ENCODE measurements at regions not wholly inside any gene's neighbourhood (a gene's known extent, or its start where the extent isn't known, plus 50 kb on each side); places are given as distances from the start of the nearest gene placed in this dataset.
"Not testable (repeated sequence)": the region's sequence is repeated elsewhere in the genome, so short reads cannot be mapped to it uniquely, and the experiment has no call there.

DNA sequence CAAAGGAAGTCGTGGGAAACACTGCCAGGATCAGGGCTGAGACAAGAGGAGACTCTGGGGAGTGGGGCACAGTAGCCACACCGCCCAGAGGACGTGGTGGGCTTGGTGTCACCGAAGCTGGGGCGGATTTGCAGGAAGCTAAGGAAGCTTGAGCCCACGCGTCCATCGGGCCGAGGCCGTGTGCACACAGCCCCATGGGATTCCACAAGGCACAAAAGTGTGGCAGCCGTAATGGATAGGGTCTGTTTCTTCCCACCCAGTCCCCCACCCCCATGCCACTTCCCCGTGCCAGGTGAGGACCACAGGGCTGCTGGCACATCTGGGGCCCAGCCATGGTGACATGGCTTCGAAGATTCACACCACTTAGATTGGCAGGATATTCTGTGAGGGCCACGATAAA is 153.2 kb upstream of the SPACA7 start:
- no peak for DNase-seq (ENCODE audit: low spot score)

DNA sequence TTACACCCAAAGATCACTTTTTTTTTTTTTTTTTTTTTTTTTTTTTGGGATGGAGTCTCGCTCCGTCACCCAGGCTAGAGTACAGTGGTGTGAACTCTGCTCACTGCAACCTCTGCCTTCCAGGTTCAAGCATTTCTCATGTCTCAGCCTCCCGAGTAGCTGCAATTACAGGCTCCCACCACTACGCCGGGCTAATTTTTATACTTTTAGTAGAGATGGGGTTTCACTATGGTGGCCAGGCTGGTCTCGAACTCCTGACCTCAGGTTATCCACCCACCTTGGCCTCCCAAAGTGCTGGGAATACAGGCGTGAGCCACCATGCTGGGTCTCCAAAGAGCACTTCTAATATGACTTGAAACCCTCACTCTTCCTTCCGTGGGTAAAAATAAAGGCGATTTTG is 152.2 kb upstream of the SPACA7 start:
- DNase-seq (ENCODE audit: low spot score) = not testable (repeated sequence)

DNA sequence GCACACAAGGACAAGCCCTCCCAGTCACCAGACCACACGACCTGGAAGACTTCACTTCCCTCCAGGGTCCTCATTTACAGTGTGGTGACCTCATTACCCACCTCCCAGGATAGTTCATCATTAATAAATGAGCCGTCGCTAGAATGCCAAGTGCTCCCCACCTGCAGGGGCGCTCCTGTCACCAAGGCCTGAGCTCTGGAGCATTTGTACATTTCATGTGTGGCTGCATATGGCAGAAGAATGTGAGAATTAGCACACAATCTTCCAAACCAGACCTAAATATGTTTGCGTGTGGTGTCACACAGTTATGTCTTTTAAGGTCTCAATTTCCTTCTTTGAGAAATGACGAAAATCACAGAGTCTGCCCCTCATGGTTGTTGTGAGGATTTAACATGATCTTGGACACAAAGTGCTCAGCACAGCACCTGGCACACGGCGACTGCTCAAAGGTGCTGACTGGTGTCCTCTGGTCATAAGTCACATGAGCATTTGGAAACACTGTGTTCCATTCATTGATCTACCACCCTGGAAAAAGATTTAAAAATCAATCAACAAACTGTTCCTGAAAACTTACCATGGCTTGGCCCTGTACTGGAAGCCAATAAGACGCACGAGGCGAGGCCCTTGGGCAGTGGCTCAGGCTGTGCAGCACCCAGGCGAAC is 150.6 kb upstream of the SPACA7 start:
- no peak for DNase-seq (ENCODE audit: low spot score)

DNA sequence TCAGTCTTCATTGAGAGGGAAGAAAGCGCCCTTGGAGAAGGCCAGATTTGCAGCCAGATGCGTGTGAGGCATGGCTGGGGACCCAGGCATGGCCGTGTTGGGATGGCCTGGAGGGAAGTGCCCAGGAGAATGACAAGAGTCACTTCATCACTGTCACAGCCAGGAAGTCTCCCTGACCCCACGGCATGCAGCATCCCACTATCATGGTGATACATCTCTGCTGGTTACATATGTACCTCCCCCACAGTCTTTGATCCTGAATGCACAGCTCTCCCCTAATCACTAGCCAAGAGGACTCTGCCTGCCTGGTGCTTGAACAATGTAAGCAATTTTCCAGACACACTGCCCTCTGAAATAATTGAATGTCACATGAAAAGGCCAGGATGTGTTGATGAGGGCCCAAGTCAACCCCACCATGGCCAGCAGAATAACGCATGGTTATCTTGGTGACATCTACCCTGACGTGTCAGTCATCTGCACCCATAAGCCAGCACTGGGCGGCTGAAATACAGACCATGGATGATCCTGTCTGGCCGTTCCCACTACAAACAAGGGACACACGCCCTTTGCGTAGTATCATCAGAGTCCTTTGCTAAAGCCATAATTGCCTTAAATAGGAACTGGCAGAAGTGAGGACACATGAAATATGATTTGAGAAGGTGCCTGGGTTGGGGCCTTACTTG is 149.7 kb upstream of the SPACA7 start:
- no peak for DNase-seq (ENCODE audit: low spot score)

DNA sequence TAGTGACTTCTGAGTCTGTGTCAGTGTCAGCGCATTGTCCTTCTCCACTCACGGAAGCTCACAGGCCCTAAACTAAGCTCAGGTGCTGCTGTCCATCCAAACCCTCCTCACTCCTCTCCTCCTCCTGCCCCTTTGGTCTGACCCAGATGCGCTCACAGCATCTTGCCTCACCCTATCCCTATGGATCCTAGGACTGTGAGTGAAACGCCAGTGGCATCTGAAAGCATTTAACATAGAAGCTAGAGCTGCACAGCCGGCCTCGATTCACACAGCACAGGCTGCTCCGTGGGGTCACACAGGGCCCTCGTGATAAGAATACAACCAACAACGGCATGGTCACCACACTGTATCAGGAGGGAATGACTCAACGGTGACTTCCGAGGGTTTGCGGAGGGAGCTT is 149.1 kb upstream of the SPACA7 start:
- no peak for DNase-seq (ENCODE audit: low spot score)

DNA sequence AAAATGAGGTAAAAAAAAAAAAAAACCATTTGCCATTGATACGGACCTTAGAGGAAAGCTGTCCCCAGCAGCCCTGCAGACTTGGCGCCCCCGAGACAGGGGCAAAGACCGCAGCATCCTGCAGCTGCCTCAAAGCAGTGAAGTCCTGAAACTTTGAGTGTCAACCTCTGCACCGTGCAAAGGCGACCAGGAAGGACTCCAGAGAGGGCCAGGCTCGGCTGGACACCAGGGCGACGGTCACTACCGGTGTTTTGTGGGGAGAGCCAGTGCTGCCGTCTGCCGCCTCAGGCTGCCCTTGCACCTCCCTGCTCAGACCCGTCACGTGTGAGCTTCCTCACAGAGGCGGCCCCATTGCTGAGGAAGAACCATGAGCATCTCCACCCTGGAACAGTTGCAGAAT is 146.7 kb upstream of the SPACA7 start:
- no peak for DNase-seq (ENCODE audit: low spot score)

DNA sequence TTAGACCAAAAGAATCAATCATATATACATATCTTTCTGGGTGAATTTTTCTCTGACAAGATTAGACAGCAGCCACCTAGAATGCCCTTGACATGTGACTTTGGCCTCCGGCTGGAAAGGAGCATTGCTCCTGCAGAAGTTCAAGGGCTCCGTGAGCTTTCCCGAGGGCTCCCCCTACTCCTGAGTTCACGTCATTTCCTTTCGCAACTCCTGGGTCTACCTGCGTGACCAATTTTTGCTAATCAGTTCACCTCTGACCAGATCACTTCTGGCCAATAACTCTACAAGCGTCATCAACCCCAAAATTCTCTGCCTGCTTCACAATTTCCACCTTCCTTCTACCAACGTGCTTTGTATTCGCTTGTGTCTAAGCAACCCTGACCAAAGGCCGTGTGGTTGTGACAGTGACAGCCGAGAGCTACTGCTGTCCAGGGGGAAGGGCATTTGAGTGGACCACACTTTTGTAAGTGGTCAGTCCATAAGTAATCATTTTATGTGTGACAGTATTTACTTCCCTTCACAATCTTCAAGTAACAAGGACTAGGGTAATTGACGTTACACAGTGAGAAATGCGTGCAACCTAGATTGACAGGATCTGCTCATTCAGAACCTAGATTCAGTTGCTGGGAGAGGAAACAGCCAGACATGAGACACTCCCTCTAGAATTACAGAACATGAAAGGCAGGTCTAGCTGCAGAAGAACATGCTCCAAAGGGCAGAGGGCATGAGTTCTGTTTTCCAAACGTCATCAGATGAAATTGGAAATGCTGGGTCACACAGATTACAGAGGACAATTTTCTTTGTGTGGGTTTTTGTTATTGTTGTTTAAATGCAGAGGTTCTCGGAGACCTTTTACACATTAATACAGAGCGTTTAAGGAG is 145.9 kb upstream of the SPACA7 start:
- DNase-seq (ENCODE audit: low spot score) = no peak

DNA sequence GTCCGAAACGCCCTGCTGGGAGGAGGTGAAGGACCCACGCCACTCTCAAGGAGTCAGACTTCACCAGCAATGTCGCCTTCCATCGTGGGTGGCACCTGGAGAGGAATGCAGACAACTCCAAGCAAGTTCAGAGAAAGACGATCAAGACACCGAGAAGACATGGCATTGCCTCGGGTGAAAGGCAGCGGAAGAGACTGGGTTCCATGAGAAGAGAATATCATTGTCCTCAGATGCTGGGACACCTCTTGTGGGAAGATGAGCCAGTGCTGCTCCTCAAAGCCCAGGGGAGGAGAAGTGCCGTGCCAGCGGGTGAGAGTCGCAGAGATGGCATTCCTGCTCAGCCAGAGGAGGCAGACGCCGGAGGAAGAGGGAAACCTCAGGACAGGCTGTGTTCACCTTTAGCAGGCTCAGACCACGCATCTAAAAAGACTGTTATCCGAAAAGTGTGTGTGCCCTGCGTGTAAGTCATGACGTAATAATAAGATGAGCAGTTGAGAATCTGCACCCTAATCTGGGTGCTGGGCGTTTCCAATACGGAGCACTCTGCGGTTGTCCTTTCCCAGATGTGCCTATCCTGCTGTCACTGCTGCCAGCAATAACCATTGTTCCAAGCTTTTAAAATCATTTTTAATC is 144.6 kb upstream of the SPACA7 start:
- DNase-seq (ENCODE audit: low spot score) = no peak

DNA sequence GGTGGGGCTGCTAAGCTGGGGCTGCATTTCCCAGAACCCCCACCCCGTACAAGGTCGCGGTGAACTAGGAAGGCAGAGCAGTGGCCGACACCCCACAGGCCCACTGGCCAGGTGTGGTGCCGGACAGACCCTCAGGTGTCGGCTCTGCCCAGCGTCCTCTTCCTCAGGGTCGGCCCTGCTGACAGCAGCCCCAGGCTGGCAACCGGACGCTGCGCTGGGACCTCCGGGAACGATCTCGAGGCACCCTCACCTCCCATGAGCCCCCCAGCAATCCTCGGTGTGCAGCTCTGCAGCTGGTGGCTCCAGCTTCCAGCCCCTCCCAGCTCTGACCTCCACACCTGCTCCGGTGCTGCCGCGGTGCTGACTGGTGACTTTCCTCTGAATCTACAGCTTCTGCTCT is 142.9 kb upstream of the SPACA7 start:
- DNase-seq (ENCODE audit: low spot score) = no peak

DNA sequence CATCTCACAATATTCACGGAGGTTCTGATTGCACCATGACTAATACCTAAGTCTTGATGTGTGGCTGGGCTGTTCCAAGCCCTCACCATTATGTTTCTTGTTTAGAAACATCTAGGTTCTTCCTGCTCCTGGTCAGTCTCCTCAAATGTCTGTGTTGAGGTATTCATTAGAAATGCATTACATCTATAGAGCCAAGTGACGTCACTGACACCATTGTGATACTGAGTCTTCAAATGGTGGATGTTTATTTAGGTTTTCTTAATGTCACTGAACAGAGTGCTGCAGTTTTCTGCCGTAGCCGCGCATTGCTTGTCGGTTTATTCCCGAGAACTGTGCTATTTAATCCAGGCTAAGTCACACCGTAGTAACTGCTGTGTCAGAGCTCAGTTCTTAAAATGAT is 142.4 kb upstream of the SPACA7 start:
- no peak for DNase-seq (ENCODE audit: low spot score)

DNA sequence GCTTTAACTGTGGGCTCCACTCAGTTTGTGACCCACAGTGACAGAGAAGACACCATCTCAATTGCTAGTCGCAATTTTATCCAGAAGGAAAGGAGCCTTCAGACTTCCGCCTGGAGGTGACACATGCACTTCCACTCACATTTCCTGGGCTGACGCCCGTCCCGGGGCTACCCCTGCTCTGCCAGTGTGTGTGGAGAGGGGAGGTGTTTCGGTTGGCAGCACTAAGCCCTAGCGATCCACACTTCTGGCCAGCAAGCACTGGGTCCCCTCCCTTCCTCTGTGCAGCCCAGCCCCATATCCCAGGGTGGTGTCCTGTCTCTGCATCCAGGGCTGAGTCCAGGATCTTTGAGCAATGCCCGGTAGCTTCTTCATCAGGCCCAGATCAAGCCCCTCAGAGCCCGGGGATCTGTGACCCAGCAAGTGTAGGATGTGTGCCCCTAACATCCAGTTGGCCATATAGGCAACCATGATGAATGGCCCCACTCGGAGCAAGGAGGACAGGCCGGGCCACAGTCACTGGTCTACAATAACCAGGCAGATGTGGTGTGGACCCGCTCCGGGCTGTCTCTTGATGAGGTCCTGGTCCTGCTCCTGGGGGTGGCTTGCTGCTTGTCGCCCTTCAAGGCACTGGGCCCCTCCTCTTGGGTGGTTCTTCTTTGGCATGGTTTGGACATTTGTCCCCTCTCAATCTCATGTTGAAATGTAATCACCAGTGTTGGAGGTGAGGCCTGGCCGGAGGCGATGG is 141.9 kb upstream of the SPACA7 start:
- DNase-seq (ENCODE audit: low spot score) = no peak

DNA sequence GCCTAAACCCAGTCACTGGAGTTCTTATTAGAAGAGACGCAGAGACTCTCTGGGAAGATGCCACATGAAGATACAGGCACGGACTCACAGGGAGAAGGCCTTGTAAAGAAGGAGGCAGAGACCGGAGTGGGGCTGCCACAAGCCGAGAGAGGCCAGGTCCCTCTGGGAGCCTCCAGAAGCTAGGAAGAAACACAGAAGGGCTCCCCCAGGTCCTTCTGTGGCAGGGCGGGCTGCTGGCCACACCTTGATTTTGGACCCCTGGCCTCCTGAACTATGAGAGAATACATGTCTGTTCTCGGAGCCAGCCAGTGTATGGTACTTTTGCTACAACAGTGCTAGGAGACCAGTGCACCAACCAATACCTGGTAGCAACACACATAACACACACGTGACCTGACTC is 140.1 kb upstream of the SPACA7 start:
- DNase-seq (ENCODE audit: low spot score) = no peak

DNA sequence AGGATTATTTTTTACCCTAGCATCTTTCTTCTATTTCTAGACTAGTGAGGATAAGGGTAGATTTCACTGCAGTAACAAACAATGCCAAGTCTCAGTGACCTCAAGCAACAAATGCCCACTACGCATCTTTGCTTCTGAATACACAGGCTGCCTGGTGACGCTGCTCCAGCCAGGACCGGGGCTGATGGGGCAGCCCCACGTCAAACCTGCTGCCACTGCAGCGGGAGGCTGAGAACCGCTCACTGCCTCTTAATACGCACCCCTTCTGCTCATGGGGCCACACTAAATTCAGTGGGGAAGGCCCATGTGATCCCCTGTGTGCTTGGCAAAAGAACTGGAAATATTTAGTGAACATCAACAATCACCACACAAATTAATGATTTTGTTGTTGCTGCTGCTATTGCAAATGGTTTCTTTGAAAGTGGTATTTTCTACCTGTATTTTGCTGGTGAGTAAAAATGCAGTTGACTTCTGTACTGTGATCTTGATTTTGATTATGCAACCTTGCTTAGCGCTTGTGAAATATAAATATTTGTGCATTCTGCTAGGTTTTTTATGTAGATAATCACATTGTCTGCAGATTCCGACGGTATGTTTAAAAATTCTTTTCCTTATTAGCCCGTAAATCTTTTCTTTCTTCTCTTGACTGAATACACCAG is 139.5 kb upstream of the SPACA7 start:
- no peak for DNase-seq (ENCODE audit: low spot score)

DNA sequence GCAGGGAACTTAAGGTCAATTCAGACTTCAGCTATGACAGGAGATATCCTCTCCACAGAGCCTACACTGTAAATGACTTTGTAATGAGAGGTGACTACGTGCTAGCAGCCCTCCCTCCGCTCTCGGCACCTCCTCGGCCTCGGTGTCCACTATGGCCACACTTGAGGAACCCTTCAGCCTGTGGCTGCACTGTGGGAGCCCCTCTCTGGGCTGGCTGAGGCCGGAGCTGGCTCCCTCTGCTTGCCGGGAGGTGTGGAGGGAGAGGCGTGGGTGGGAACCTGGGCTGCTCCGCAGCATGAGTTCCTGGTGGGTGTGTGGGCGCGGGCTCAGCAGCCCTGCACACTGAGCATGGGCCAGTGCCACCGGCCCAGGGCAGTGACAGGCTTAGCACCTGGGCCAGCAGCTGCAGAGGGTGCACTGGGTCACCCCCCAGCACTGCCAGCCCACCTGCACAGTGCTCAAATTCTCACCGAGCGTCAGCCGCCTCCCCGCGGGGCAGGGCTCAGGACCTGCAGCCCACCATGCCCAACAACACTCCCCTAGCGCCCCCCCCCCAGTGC is 137.6 kb upstream of the SPACA7 start:
- DNase-seq (ENCODE audit: low spot score) = no peak

DNA sequence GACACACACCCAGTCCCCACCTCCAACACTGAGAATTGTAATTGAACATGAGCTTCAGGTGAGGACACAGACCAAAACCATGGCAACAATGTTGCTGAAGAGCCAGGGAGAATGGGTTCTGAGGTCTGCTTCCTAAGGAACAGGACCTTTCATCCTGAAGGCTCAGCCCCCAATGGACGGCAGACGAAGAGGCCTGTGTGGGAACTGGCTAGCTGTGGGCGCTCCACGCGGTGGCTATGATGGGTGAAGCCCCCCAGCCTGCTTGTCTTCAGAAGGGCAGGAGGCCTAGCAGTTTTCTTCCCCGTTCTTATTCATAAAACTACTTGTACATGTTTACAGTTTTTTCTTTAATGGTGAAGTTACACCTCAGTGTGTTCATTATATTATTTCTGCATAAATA is 136.1 kb upstream of the SPACA7 start:
- no peak for DNase-seq (ENCODE audit: low spot score)

DNA sequence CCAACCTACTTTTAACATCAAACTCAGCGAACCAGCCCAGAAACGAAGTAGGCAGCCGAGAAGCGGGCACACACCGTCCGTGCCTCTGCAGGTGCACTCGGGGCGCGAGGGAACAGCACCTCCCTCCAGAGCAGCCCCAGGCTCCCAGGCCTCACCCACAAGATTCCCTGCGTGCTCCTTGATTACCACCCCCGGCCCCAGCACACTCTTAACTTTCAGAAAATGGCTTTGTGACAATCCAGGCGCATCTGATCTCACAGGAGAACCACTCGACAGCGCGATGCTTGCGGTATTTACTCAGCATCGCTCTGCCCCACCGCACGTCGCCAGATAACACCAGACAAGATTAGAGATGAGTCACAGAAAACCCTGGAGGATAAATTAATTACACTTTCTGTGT is 134.9 kb upstream of the SPACA7 start:
- no peak for DNase-seq (ENCODE audit: low spot score)

DNA sequence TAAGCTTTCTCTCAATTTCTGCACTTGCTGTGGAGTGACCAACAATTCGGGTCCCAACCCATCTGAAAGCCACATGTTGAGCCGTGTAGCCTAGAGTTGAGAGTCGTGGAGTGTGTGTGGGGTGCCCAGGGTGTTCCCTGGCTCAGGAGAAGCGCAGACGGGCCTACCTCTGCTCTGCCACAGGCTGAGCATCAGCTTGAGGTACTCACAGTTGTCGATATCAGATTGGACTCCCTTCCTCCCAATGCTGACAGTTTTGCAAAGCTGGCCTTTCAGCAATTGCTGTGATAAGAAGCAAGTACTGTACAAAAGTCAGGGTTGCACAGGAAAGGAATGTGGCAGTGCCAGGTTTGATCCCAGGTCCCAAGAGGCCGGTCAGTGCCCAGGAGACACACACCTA is 133.4 kb upstream of the SPACA7 start:
- no peak for DNase-seq (ENCODE audit: low spot score)

DNA sequence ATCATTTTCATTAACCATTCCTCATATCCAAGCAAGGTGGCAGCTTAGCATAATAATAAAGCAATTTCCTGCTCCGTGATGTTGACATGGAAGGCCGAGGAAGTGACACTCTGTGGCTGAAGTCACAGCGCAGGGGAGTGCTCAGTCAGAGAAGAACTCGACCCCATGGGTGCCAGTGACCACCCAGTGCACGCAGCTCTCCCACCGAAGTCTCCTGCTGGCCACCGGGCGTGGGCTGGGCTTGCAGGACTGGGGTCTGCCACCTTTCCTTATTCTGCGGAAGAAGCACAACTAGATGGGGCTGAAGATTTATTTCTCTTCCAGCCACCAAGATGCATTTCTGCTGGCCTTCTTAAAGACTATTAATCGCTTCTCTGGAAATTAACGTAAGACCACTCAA is 132.1 kb upstream of the SPACA7 start:
- DNase-seq (ENCODE audit: low spot score) = no peak

DNA sequence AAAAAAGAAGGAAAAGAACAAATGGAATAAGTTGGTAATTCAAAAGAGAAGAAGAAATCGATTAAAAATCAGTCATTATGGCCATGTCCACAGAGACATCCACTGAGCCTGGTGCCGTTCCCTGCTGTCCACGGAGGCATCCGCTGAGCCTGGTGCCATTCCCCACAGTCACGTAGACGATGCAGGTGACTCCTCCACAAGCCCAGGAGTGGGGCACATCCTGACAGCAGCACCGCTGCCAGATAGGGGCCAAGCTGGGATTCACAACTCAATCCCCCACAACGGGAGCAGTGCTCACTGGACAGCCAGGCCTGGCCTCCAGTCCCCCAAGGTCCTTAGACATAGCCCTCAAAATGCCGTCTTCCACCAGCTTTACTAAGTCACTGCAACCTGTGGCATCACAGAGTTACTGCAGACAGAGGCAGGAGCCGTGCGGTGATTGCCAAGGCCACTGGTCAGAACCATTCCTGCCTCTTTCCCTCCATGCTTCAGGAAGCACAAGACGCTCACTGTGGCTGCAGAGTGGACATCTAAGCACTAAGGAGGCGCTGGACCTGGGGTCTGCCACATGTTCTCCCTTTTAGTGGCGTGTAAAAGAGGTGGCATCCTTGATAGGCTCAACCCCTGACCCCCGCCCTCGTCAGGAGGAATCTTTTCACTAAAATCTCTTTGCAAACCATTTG is 131.5 kb upstream of the SPACA7 start:
- no peak for DNase-seq (ENCODE audit: low spot score)

DNA sequence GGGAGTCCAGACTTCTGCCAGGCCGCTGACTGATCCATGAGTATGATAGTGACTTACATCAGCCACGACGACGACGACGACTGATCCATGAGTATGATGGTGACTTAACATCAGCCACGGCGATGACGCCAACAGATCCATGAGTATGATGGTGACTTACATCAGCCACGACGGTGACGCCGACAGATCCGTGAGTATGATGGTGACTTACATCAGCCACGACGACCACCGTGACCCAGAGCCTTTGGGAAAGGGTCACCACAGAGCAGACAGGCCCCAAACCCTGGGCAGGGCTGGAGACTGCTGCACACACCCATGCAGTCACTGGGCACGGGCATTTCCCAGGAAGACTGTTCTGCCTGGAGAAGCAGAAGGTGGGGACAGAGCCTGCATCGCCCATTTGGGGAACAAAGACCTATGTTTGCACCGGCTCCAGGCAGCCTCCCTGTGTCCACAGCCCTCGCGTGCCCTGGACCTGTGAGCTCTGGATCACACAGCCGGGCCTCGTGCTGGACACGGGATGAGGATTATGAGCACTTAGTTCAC is 130.9 kb upstream of the SPACA7 start:
- no peak for DNase-seq (ENCODE audit: low spot score)

All from H4 (cell line).